NCI-H82 treated with DMSO at 0.1 percent for 48 hours (cell line): ENCODE measurements at regions not wholly inside any gene's neighbourhood (a gene's known extent, or its start where the extent isn't known, plus 50 kb on each side); places are given as distances from the start of the nearest gene placed in this dataset.
A peak's percentile ranks its signal among the peaks of the same experiment; 100 is the strongest.

Experiments used
- DNase-seq: peaks from one replicate; lab custom pipeline; 2025; ENCODE audit not compliant: unreplicated experiment; lab: John Stamatoyannopoulos, UW

GRCh38 chr22:22150457-22150856, 94.1 kb upstream of the VPREB1 start:
- DNase-seq, result no peak

- no peak for DNase-seq
These were observed 95.7 kb upstream of the VPREB1 start for GRCh38 chr22:22148905-22149304.

GRCh38 chr22:22144858-22145257, 99.7 kb upstream of the VPREB1 start:
- DNase-seq, result no peak

- no peak for DNase-seq
These were observed 101.1 kb upstream of the VPREB1 start for GRCh38 chr22:22143448-22143847.

GRCh38 chr22:22142661-22143060, 101.9 kb upstream of the VPREB1 start:
- DNase-seq, result no peak

- DNase-seq, result no peak
These were observed 102.6 kb upstream of the VPREB1 start for GRCh38 chr22:22141771-22142591.

GRCh38 chr22:22141031-22141430, 103.6 kb upstream of the VPREB1 start:
- DNase-seq, result no peak

- no peak for DNase-seq
These were observed 105.2 kb upstream of the VPREB1 start for GRCh38 chr22:22139364-22139763.

- no peak for DNase-seq
These were observed 105.7 kb upstream of the VPREB1 start for GRCh38 chr22:22138915-22139314.

- DNase-seq, result no peak
These were observed 106.7 kb upstream of the VPREB1 start for GRCh38 chr22:22137891-22138290.

- no peak for DNase-seq
These were observed 110.7 kb upstream of the VPREB1 start for GRCh38 chr22:22133910-22134309.

- no peak for DNase-seq
These were observed 113.5 kb upstream of the VPREB1 start for GRCh38 chr22:22130953-22131608.

- no peak for DNase-seq
These were observed 115.2 kb upstream of the VPREB1 start for GRCh38 chr22:22129387-22129786.

- DNase-seq, result no peak
These were observed 116.1 kb upstream of the VPREB1 start for GRCh38 chr22:22128440-22128839.

GRCh38 chr22:22127100-22127499, 117.5 kb upstream of the VPREB1 start:
- no peak for DNase-seq

- DNase-seq, result no peak
These were observed 118.8 kb upstream of the VPREB1 start for GRCh38 chr22:22125579-22126468.

- no peak for DNase-seq
These were observed 119.5 kb upstream of the VPREB1 start for GRCh38 chr22:22125028-22125578.

- no peak for DNase-seq
These were observed 120.2 kb upstream of the VPREB1 start for GRCh38 chr22:22124374-22124773.

GRCh38 chr22:22123960-22124278, 120.7 kb upstream of the VPREB1 start:
- no peak for DNase-seq

- peak; percentile 6 for DNase-seq
These were observed 121.2 kb upstream of the VPREB1 start for GRCh38 chr22:22123118-22123959.
